Sigmoid colon (tissue), 4 donors: ENCODE measurements at regions not wholly inside any gene's neighbourhood (a gene's known extent, or its start where the extent isn't known, plus 50 kb on each side); places are given as distances from the start of the nearest gene placed in this dataset.

ENCODE experiments used
- CTCF ChIP-seq, 4 experiments: fragments of 450-650 bp in 3 of 4; fragments of 200-600 bp in 1 of 4; IDR thresholded peaks; one replicate each; pipeline ENCODE4 v1.5.1; 2016 to 2019; ENCODE audit warnings: antibody characterized with exemption in 4 of 4, mild to moderate bottlenecking in 3 of 4, moderate library complexity in 2 of 4
- EP300 ChIP-seq, 4 donors: sonication (generic); formaldehyde crosslinking; IDR thresholded peaks; one replicate each; pipeline ENCODE4 v1.6.1; 2017; ENCODE audit warnings: antibody characterized with exemption in 4 of 4
- POLR2A ChIP-seq, 2 donors: fragments of 450-650 bp; IDR thresholded peaks; one replicate each; pipeline ENCODE4 v1.6.1; 2016; ENCODE audit warnings: antibody characterized with exemption in 2 of 2, mild to moderate bottlenecking in 2 of 2, moderate library complexity in 2 of 2
- POLR2AphosphoS5 ChIP-seq, 4 donors: sonication (generic); formaldehyde crosslinking; IDR thresholded peaks; one replicate each; pipeline ENCODE4 v1.6.1; 2017; ENCODE audit warnings: antibody characterized with exemption in 4 of 4

GRCh38 chr2:203798296-203799087, 69.1 kb upstream of the CTLA4 start:
- TF ChIP-seq CTCF (IDR thresholded peaks at IDR 0.05) (no peak), POLR2A (IDR thresholded peaks at IDR 0.05) (no peak), EP300 (IDR thresholded peaks at IDR 0.05) (no peak), POLR2AphosphoS5 (IDR thresholded peaks at IDR 0.05) (no peak)
